HEK293 (cell line): ENCODE measurements at regions not wholly inside any gene's neighbourhood (a gene's known extent, or its start where the extent isn't known, plus 50 kb on each side); places are given as distances from the start of the nearest gene placed in this dataset.

Source experiments
- ZNF138 ChIP-seq: fragments of 450-650 bp; formaldehyde crosslinking; IDR thresholded peaks from 2 replicates; pipeline ENCODE4 v1.5.1; 2016; ENCODE audit warnings: missing biosample characterization, missing genetic modification characterization, borderline replicate concordance
- ZNF514 ChIP-seq: fragments of 450-650 bp; formaldehyde crosslinking; IDR thresholded peaks from 2 replicates; pipeline ENCODE4 v1.5.1; 2016; ENCODE audit warnings: missing biosample characterization, missing genetic modification characterization
- ZNF639 ChIP-seq: fragments of 450-650 bp; formaldehyde crosslinking; IDR thresholded peaks from 2 replicates; pipeline ENCODE4 v1.5.1; 2016; ENCODE audit warnings: missing biosample characterization, missing genetic modification characterization

DNA sequence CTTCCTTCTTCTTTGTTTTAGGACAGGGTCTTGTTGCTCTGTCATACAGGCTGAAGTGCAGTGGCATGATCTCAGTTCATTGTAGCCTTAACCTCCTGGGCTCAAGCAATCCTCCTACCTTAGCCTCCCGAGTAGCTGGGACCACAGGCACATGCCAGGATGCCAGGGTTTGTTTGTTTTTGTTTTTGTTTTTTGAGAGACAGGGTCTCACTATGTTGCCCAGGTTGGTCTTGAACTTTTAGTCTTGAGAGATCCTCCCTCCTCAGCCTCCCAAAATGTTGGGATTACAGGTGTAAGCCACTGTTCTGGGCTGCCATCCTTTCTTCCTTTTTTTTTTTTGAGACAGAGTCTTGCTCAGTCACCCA lies 56.5 kb upstream of the SLC45A1 start:
- TF ChIP-seq ZNF138: no peak
- TF ChIP-seq ZNF514 (tag by site-specific recombination): no peak
- no peak for TF ChIP-seq ZNF639 (tag by site-specific recombination)
